MCF 10A (cell line): ENCODE measurements at regions not wholly inside any gene's neighbourhood (a gene's known extent, or its start where the extent isn't known, plus 50 kb on each side); places are given as distances from the start of the nearest gene placed in this dataset.

Experiments used
- BruUV-seq: library from RNA; stranded (reverse); fragments of 400-500 nt; replicated peaks from 2 replicates; lab custom pipeline; 2021; lab: Mats Ljungman, UMichigan
- CTCF ChIA-PET: fragments of 300-600 bp; sonication (Branson Sonifier 250); formaldehyde crosslinking; extraction: SDS; loops from one replicate; lab custom pipeline; 2021; ENCODE audit warnings: antibody characterized with exemption, inconsistent platforms; lab: Yijun Ruan, JAX
- POLR2A ChIA-PET: fragments of 300-600, 350-650 bp; sonication (Branson Sonifier 250); formaldehyde crosslinking; extraction: SDS; loops from one replicate; lab custom pipeline; 2020; ENCODE audit warnings: antibody characterized with exemption, inconsistent platforms; lab: Yijun Ruan, JAX
- DNase-seq: peaks from one replicate; pipeline ENCODE4 v3.0.0-alpha.2; 2018; ENCODE audit not compliant: unreplicated experiment
- H3K27ac Mint-ChIP-seq: one replicate; pipeline ENCODE4 v1.8.0; 2022; ENCODE audit warnings: mild to moderate bottlenecking, low read depth, mixed read lengths; ENCODE audit not compliant: unreplicated experiment
- H3K27me3 Mint-ChIP-seq: one replicate; pipeline ENCODE4 v1.8.0; 2022; ENCODE audit warnings: mixed read lengths; ENCODE audit not compliant: insufficient read depth, unreplicated experiment
- H3K36me3 Mint-ChIP-seq: one replicate; pipeline ENCODE4 v1.8.0; 2022; ENCODE audit warnings: mild to moderate bottlenecking, moderate library complexity, mixed read lengths; ENCODE audit not compliant: insufficient read depth, unreplicated experiment
- H3K4me1 Mint-ChIP-seq: one replicate; pipeline ENCODE4 v1.8.0; 2022; ENCODE audit warnings: mixed read lengths; ENCODE audit not compliant: insufficient read depth, unreplicated experiment
- H3K4me3 Mint-ChIP-seq: one replicate; pipeline ENCODE4 v1.8.0; 2022; ENCODE audit warnings: mild to moderate bottlenecking, moderate library complexity, mixed read lengths; ENCODE audit not compliant: unreplicated experiment
- H3K9me3 Mint-ChIP-seq: one replicate; pipeline ENCODE4 v1.8.0; 2022; ENCODE audit warnings: mixed read lengths; ENCODE audit not compliant: unreplicated experiment
- intact Hi-C: fragments of 100-400 bp; cut with micrococcal nuclease; formaldehyde crosslinking; loops from 2 replicates; pipeline ENCODE4 v1.14.1; 2022
- TF ChIP-seq, protein P1 (sequence below): fragments of 200-600 bp; IDR thresholded peaks from one replicate; pipeline ENCODE4 v1.8.0; 2022; ENCODE audit warnings: antibody characterized with exemption, mild to moderate bottlenecking; ENCODE audit not compliant: unreplicated experiment

GRCh38 chr2:31729442-31730092 is 148.8 kb upstream of the SRD5A2 start:
- no TSS peak for BruUV-seq
- TF ChIP-seq, protein P1, sequence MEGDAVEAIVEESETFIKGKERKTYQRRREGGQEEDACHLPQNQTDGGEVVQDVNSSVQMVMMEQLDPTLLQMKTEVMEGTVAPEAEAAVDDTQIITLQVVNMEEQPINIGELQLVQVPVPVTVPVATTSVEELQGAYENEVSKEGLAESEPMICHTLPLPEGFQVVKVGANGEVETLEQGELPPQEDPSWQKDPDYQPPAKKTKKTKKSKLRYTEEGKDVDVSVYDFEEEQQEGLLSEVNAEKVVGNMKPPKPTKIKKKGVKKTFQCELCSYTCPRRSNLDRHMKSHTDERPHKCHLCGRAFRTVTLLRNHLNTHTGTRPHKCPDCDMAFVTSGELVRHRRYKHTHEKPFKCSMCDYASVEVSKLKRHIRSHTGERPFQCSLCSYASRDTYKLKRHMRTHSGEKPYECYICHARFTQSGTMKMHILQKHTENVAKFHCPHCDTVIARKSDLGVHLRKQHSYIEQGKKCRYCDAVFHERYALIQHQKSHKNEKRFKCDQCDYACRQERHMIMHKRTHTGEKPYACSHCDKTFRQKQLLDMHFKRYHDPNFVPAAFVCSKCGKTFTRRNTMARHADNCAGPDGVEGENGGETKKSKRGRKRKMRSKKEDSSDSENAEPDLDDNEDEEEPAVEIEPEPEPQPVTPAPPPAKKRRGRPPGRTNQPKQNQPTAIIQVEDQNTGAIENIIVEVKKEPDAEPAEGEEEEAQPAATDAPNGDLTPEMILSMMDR = peak; percentile 65
- intact Hi-C loops = loop anchor here (1.0 to 10.0 kb wide), 4 partner anchors 205 to 1015 kb away; partner anchors contain the start of gene XDH
- H3K27ac Mint-ChIP-seq = no peak overlapping the region
- no peaks in the 10 kb centered on the region for H3K9me3 Mint-ChIP-seq
- H3K36me3 Mint-ChIP-seq = no peaks in the 10 kb centered on the region
- H3K27me3 Mint-ChIP-seq = no peaks in the 10 kb centered on the region
- DNase-seq = peak; percentile 68
- CTCF ChIA-PET = interaction anchor here (0.6 to 1.9 kb wide), 27 partner anchors 10 to 1018 kb away, joined by 3 to 9 read pairs (median 4); no protein-coding TSS in a partner anchor
- H3K4me1 Mint-ChIP-seq = no peaks in the 10 kb centered on the region
- no peak overlapping the region for H3K4me3 Mint-ChIP-seq
- POLR2A ChIA-PET = interaction anchor here (0.7 to 1.2 kb wide), 2 partner anchors 207 to 317 kb away, joined by 3 read pairs; no protein-coding TSS in a partner anchor

DNA sequence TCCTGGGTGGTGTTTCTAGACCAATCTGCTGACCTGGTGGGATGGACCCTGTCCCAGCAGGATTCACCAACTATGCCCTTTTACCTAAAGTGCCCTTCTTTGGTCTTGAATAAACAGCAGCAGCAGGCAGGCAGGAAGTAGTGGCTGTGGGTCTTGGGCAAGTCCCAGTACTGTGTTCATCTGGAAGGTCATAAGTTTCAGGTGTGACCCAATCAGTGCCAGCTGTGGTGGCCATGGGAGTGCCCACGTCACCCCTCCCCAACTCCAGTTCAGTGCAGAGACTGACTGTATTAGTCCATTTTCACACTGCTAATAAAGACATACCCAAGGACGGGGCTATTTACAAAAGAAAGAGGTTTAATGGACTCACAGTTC is 148.3 kb upstream of the SRD5A2 start:
- intact Hi-C loops = loop anchor here (1.0 to 10.0 kb wide), 4 partner anchors 205 to 1015 kb away; partner anchors contain the start of gene XDH
- ChIA-PET CTCF (interaction anchor here (0.7 to 1.8 kb wide), 20 partner anchors 10 to 1017 kb away, joined by 3 to 9 read pairs (median 4); no protein-coding TSS in a partner anchor), POLR2A (interaction anchor here (0.7 to 1.2 kb wide), 2 partner anchors 206 to 316 kb away, joined by 3 read pairs; no protein-coding TSS in a partner anchor)
- no peak for DNase-seq
- no peaks in the 10 kb centered on the region for H3K9me3 Mint-ChIP-seq
- no peaks in the 10 kb centered on the region for H3K36me3 Mint-ChIP-seq
- H3K4me3 Mint-ChIP-seq = no peak overlapping the region
- H3K4me1 Mint-ChIP-seq = no peaks in the 10 kb centered on the region
- H3K27me3 Mint-ChIP-seq = no peaks in the 10 kb centered on the region
- BruUV-seq = no TSS peak
- no peak overlapping the region for H3K27ac Mint-ChIP-seq
- TF ChIP-seq, protein P1 = no peak

DNA sequence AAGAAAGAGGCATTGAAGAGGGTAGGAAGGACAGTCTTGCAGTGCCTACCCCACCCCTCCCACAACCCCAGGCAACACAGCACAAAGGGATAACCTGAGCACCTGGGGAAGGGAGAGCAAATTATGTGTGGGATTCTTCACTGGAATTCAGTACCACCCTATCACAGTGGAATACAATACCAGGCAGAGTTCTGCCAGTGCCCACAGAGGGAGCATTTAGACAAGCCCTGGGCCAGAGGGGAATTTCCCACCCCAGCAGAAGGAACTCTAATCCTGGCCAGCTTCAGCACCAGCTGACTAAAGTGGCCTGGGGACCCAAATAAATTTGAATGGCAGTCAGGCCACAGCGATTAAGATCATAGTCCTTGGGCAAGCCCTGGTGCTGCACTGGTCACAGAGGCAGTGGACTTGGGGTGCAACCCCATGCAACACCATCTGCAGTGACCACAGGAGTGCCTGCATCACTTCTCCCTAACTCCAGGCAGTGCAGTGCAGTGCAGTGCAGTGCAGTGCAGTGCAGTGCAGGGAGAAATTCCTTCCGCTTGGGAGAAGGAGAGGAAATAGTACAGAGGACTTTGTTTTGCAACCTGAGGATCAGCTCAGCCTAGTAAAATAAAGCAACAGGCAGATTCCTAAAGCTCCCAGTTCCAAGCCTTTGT is 147.8 kb upstream of the SRD5A2 start:
- H3K27me3 Mint-ChIP-seq = no peaks in the 10 kb centered on the region
- no peaks in the 10 kb centered on the region for H3K4me1 Mint-ChIP-seq
- no peak for DNase-seq
- H3K4me3 Mint-ChIP-seq = no peak overlapping the region
- H3K9me3 Mint-ChIP-seq = no peaks in the 10 kb centered on the region
- no peak overlapping the region for H3K27ac Mint-ChIP-seq
- ChIA-PET CTCF (interaction anchor here (0.7 to 1.7 kb wide), 8 partner anchors 206 to 1017 kb away, joined by 3 to 9 read pairs (median 4); partner anchors contain the start of gene XDH), POLR2A (no interaction called here)
- no peaks in the 10 kb centered on the region for H3K36me3 Mint-ChIP-seq
- no TSS peak for BruUV-seq
- TF ChIP-seq, protein P1 = no peak
- intact Hi-C loops = loop anchor here (1.0 to 10.0 kb wide), 4 partner anchors 204 to 1014 kb away; partner anchors contain the start of gene XDH

- Mint-ChIP-seq H3K27ac (no peak overlapping the region), H3K4me3 (no peak overlapping the region), H3K36me3 (no peaks in the 10 kb centered on the region), H3K27me3 (peaks cover 6% of the 10 kb centered on the region), H3K4me1 (no peaks in the 10 kb centered on the region), H3K9me3 (no peaks in the 10 kb centered on the region)
- POLR2A ChIA-PET = no interaction called here
- no TSS peak for BruUV-seq
- intact Hi-C loops = loop anchor here (10.0 kb wide), 1 partner anchor 392 kb away; no protein-coding TSS in a partner anchor
- CTCF ChIA-PET = interaction anchor here (1.0 kb wide), 1 partner anchor 9 kb away, joined by 3 read pairs; no protein-coding TSS in a partner anchor
- TF ChIP-seq, protein P1 = no peak
- DNase-seq = no peak
Measured at GRCh38 chr2:31726457-31726856, 145.7 kb upstream of the SRD5A2 start.
